GM19463 (cell line): ENCODE measurements at regions not wholly inside any gene's neighbourhood (a gene's known extent, or its start where the extent isn't known, plus 50 kb on each side); places are given as distances from the start of the nearest gene placed in this dataset.

Experiments used
- ATAC-seq: cut with Tn5 transposase; IDR thresholded peaks from one replicate; pipeline ENCODE4 v1.9.1; 2021; ENCODE audit warnings: mild to moderate bottlenecking, moderate library complexity; ENCODE audit not compliant: unreplicated experiment

DNA sequence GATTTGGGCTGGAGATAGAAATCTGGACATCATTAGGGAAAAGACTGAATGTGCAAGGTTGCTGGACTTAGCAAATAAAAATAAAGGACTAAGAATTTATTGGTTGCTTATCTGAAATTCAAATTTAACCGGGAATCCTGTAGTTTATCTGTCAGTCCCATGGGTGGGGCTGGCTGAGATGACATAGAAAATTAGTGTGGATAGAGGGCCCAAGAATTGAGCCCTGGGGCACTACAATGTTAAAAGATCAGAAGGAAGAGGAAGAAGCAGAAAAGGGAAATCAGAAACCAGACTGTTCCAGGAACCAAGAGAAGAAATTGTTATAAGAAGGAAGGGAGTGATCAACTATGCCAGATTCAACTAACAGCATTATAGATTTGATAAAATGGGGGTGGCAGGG, 96.7 kb upstream of the CCDC196 start:
- no peak for ATAC-seq

DNA sequence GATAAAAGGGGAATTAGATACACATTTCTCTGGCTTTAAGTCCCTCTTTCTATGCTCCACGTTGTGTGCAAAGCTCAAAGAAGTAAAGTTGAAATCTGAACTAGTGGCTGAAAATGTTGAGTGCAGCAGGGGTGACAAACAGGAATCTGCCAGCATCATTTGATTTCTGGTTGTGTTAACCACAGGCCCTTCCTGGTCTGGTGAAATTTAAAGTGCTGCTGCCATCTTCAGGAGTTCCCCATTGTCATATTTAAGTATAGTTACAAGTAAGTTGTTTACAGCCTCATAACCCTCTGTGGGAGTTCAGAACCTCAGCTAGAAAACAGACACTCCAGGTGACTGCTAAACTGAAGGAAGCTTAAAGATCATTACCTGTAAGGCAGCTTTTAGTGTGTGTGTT, 90.9 kb upstream of the CCDC196 start:
- no peak for ATAC-seq

DNA sequence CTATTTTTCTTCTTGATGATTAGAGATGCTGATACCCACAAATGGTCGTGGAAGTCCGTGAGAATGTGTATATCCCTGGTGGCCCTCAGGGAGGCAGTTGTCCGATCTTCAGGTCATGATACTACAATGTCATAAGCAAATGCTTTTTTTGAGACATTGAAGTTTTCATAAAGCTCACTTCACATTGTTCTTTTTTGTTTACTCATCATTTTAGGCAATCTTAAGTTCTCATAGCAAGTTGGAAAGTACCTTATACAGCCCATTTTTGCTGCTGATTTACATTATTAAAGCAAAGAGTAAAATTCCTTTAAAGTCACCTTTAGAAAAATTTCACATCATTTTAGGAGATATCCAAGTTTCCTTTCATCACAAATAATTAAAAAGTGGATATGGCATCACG, 90.0 kb upstream of the CCDC196 start:
- ATAC-seq: no peak

DNA sequence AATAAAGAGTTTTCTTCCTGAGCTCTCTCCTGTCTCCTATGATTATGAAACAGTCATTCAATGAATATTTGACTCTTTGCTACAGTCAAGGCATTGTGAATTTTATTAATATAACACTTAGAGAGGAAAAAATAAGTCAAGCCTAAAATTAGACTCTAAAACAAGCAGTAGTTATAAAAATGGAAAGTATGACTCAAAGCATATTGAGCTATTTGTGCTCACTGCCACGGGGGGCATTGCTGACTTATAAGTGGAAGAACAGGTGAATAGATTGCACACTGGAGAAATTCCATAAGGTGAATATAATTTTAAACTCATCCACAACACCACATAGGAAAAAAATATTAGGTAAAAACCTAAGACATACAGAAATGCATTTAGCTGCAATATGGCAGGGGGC, 87.7 kb upstream of the CCDC196 start:
- no peak for ATAC-seq

DNA sequence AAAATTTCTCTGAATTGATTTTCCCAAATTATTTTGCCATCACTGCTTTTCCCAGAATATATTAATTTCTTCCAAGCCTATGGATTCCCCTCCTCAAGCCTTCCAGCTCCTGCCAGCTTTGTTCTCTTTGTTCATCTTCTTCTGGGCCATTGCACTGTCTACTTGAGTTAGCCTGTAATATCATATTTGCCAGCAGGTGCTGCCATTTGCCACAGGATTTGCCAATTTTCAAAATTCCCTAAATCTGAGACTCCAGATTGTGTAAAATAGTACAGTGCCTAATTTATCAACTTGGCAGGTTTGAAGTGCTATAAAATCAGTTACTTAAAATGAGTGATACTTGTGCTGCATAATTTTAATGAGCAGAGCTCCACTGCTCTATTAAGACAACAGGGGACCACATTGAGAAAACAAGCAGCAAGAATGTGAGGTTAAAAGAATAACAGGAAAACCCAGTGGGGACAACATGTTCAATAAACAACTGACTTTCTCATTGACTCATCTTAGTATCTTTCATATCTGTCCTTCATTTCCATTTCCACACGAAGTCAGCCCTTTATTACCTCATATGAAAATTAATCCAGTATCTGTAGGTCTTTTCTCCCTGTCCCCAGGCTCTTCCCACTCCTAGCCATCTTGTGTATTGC, 84.6 kb upstream of the CCDC196 start:
- ATAC-seq: no peak

DNA sequence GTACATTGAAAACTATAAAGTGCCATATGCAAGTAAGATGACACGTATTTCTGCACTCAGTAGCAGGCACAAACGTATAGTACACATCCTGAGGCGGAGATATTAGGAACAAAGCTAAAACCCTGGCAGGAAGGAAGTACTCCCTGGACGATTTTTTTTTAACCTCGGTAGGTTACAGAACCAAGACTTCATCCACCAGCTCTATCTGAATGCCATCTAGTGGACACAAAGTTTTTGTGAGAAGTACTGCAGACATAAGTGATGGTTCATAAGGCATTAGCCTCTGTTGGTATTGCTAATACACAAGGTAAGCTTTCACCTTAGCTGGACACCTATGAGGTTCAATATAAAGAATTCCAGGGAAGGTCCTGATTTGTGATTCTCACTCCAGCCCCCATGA, 83.0 kb upstream of the CCDC196 start:
- no peak for ATAC-seq

DNA sequence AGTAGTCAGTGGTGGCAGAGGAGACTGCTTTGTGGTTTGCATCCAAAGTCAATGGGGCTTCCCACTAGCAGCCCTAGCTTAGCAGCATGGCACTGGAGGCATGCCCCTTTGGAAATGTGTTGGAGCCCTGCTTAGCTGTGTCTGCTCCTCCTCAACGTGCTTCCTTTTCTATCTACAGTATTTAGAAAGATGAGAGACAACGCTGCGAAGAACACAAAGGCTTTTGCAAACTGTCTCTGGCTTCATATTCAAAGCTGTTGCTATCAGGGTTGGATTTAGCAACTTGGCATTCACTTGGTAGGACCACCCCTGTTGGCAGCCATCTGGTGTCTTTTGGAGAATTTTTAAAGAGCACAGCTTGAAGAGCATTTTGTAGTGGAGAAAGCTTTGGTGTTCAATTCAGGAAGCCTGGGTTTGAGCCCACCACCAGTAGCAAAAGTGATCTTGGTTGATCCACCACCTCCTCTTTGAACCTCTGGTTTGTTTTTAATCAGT, 82.1 kb upstream of the CCDC196 start:
- ATAC-seq: no peak

DNA sequence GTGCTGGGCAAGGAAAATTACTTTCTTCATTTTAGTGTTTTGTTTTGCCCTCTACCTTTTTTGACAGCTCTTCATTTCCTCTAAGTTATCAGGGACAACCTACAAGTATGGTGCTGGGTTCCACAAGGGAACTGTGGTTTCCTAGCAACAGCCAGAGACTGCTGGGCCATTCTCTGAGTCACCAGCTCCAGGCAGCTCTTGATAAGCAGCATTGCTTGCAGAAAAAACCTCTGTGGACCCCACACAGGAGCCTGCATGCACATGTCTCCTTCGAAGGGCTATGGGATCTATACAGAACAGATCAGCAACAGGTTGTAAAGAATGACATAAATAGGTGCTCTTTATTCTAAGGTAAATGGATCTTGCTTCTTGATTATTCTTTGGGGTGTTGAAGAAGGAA, 81.0 kb upstream of the CCDC196 start:
- ATAC-seq: no peak

DNA sequence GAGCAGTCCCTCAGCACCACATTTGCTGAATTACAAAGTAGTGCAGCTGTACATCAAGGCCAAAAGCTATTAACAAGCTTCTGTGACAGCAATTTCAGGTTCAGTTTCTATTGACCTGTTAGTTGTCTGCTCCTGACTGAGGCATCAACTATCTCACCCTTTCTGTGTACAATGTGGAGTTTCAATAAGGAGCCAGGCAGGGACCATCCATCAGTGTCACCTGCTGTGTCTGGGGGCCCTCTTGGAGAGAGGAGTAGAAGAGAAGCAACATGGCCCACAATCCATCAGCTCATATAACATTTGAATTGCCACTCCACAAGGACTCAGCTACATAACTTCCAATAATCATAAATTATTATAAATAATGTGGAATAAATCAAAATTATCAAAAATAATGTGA, 72.3 kb upstream of the CCDC196 start:
- no peak for ATAC-seq

DNA sequence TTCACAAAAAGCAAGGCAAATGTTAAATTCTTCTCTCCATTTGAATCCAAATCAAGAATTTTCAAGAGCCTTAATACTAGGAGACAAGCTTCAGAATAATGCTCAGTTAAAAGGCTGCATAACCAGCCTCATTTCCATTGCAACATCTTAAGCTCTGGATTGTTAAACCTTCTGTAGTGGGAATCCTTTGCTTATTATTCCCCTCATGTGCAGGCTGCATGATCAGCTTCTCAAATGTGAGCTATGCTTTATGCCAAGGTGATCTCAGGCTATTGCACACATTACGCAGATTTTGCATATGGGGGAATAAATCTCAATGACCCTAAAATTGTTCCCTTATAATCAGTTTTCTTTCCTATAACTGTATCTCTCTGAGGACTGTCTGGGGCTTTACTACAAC, 71.7 kb upstream of the CCDC196 start:
- no peak for ATAC-seq

DNA sequence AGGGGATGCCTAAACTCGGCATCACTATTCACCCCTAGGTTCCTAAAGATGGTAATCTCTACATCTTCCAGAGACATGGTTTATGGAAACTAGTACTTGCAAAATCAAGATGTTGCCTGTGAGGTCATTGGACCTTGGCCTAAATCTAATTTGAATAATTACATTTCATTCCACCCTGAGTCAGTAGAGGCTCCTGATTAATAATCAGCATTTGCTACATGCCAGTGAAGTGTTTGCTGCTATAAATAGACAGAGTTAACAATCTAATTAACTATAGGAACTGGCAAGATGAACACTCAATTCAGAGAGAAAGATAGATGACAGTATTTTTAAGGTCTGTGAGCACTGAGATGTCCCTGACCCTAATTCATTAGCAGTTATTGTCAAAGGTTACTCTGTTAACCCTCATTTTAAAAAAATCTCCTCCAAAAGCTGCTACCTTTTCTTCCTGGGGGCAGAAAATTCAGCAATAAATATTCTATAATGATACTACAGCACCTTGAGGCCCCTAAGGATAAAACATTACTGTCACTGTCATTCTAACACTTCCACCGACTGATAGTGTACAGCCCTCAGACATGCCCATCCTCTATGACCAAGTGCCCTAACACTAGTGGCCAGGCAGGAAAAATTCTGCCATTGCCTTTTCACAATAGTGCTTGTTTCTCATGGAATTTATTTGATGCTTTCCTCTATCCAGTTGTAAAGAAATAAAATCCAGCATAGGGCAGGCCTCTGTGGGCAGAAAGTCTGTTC, 65.7 kb upstream of the CCDC196 start:
- ATAC-seq: no peak

DNA sequence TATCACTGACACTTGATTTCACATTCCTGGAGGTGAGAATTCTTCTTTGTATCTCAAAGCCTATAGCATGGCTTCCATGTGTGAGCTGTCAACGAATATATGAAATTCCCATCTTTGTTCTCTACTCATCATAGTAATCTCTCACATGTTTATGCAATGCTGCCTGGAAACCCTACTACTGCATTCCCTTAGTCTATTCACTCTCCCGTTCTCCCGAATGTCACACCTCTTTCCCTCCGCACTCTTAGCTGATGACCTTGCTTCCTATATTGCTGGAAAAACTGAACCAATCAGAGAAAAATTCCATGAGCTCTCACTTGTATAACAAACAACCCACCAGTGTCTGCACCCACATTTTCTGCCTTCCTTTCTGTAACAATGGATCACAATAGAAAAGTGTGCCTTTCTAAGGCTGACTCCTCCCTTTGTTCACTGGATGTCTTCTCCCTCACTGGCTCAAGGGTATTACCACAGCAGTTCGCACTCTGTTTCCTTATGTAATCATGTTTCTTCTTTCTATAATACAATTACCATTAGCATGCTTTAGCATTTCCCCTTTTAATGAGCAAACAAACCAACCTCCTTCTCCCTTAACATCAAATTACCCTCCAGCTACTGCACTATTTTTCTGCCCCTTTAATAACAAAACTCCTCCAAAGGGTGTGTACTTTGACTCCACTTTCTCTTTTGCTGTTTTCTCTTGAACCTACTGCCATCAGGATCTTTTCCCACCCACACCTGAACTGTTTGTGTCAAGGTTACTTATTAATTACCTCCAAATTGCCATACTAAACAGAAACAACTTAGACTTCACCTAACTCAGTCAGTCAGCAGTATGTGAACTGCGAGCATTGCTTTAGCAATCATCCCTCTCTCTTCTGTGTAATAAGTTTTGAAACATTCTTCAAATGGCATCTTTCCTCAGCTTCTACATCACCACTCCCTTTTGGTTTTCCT, 63.9 kb upstream of the CCDC196 start:
- ATAC-seq: no peak

DNA sequence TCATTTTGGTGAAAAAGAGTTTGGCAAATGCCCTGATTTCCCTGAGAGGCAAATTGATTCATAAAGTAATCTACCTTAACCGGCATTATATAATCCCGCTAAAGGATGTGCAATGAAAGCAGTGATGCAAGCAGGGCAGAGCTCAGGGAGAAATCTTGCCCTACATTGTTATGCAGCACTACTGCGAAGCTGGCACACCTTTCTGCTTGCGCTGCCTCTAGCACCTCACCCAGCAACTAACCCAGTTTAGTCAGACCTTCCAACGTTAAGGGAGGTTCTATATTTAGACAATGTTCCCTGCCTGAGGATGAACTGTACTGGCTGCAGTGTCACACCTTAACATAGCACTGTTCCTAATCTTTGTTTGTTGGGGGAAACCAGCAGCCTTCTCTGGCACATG, 60.8 kb upstream of the CCDC196 start:
- ATAC-seq: no peak

DNA sequence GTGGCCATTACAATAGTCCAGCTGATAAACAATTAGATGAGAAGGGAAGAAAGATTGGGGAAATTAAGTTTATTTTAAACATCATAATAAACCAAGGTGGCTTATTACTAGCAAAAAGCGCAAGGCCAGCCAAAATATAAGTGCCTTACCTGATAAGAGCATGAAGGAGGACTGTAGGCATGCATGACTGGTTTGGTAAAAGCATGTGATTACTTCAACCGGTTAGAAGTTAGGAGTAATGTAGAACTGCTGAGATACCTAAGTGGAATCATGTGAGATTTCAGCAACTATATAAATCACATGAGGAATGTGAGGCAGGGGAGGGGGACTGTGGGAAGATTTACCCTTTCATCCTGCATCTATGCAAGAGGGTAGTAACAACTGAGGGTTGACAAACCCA, 59.7 kb upstream of the CCDC196 start:
- no peak for ATAC-seq

DNA sequence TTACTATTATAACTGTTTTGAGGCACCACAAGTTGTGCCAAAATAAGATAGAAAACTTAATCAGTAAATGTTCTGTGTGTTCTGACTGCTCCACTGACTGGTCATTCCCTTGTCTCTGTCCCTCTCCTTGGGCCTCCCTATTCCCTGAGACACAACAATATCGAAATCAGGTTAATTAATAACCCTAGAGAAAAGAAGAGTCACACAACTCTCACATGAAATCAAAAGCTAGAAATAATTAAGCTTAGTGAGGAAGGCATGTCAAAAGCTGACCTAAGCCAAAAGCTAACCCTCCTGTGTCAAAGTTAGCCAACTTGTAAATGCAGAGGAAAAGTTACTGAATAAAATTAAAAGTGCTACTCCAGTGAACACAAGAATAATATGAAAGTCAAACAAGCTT, 53.8 kb upstream of the CCDC196 start:
- ATAC-seq: no peak

DNA sequence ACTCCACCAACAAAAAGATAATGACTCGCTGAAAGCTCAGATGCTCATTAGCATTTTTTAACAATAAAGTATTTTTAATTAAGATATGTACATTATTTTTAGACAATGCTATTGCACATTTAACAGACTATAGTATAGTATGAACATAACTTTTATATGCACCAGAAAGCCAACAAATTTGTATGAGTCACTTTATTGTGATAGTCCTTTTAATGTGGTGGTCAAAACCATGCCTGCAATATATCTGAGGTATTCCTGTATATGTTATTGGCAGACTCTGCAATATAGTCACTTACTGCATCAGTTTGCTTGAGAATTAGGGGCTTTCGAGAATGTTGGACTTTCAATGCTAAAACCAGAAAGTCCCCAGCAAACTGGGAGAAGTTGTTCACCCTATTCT, 51.7 kb upstream of the CCDC196 start:
- no peak for ATAC-seq

DNA sequence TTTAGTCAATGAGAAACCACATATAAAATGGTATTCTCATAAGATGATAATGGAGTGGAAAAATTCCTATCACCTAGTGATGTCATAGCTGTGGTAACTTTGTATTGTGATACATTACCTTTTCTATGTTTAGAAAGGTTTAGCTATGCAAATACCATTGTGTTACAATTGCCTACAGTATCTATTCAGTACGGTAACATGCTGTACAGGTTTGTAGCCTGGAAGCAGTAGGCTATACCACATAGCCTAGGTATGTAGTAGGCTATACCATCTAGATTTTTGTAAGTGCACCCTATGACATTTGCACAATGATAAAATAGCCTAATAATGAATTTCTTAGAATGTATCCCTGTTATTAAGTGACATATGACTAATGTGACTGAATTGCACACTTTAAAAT, 50.5 kb upstream of the CCDC196 start:
- no peak for ATAC-seq
